Heart left ventricle (tissue), 16 donors: ENCODE measurements at regions not wholly inside any gene's neighbourhood (a gene's known extent, or its start where the extent isn't known, plus 50 kb on each side); places are given as distances from the start of the nearest gene placed in this dataset.

Experiments used
- ATAC-seq, 4 donors: fragments of 200-7000 bp; cut with Tn5 transposase; one replicate each; pipeline ENCODE4 v1.9.1; 2020 to 2022; ENCODE audit warnings: moderate library complexity in 4 of 4, mild to moderate bottlenecking in 3 of 4, moderate number of reproducible peaks in 1 of 4
- DNase-seq, 5 donors: peaks; one replicate each; pipeline ENCODE4 v3.0.0-alpha.2; 2020
- H3K27ac ChIP-seq, 12 donors: fragments of 200-600 bp; sonication (generic) in 4 of 12; one replicate each; pipeline versions ENCODE4 v1.5.0 to v1.8.0; 2016 to 2022; ENCODE audit warnings: mild to moderate bottlenecking in 2 of 12
- H3K27me3 ChIP-seq, 9 donors: fragments of 200-600 bp; sonication (generic) in 2 of 9; one replicate each; pipeline versions ENCODE4 v1.5.1 to v1.8.0; 2016 to 2022; ENCODE audit warnings: mild to moderate bottlenecking in 3 of 9
- H3K36me3 ChIP-seq, 9 donors: fragments of 200-600 bp; sonication (generic) in 2 of 9; one replicate each; pipeline versions ENCODE4 v1.5.0 to v1.8.0; 2018 to 2022; ENCODE audit warnings: mild to moderate bottlenecking in 2 of 9
- H3K4me1 ChIP-seq, 12 donors: fragments of 200-600 bp; sonication (generic) in 4 of 12; one replicate each; pipeline versions ENCODE4 v1.5.0 to v1.8.0; 2016 to 2022; ENCODE audit warnings: mild to moderate bottlenecking in 3 of 12
- H3K4me3 ChIP-seq, 12 donors: fragments of 200-600 bp; sonication (generic) in 4 of 12; one replicate each; pipeline versions ENCODE4 v1.5.0 to v1.8.0; 2017 to 2022; ENCODE audit warnings: mild to moderate bottlenecking in 9 of 12, moderate library complexity in 4 of 12
- H3K9me3 ChIP-seq, 12 donors: fragments of 200-600 bp; sonication (generic) in 4 of 12; one replicate each; pipeline versions ENCODE4 v1.5.0 to v1.8.0; 2016 to 2022; ENCODE audit warnings: mild to moderate bottlenecking in 1 of 12
- POLR2A ChIP-seq, 2 donors: fragments of 450-650 bp; IDR thresholded peaks; one replicate each; pipeline ENCODE4 v1.6.1; 2017; ENCODE audit warnings: antibody characterized with exemption in 2 of 2, mild to moderate bottlenecking in 2 of 2, moderate library complexity in 2 of 2
- WGBS, 4 donors: extraction: QIAGEN DNeasy Blood & Tissue Kit in 2 of 4; methylation state at CpG; one replicate each; pipeline versions ENCODE4 v1.1.5 to v1.1.7; 2013 to 2018; 5-methylcytosine and 5-hydroxymethylcytosine counted together
- intact Hi-C, 10 donors: fragments of 100-400 bp; cut with DNase I; formaldehyde crosslinking; loops; one replicate each; pipeline versions ENCODE4 v1.11.1 to v1.14.2; 2022
- TF ChIP-seq, protein P1 (sequence below), 12 donors: fragments of 200-600 bp; sonication (generic) in 4 of 12; IDR thresholded peaks; one replicate each; pipeline versions ENCODE4 v1.5.0 to v1.8.0; 2018 to 2022; ENCODE audit warnings: antibody characterized with exemption in 12 of 12, mild to moderate bottlenecking in 5 of 12
- donor health status: ischemic (EF 13 %, LVEDD 7.1; RV severe dilation, severe dysfunction).
- donor health status: healthy with polysubstance abuse.
- donor health status: DM: no; HTN: yes; CAD: no.
- donor health status: DM: no; HTN: no; CAD: no.
- donor health status: ischemic (EF 25% LVEDD 6.9; RV normal size, moderate dysfunction).
- donor health status: ischemic (EF 25% LVEDD 5.7; RV mildly dilated, moderate dysfunction).
- donor health status: healthy.
- donor health status: DM: yes; HTN: yes; CAD: no.
- donor health status: ischemic (EF 35%, LVEDD 5.7; RV mildly dilated, moderate dysfunction).
- donor health status: nonischemic (EF 11% LVEDD 7.7; RV severe dilation, severe dysfunction).
- donor health status: DM: yes; HTN: yes; CAD: no.
- donor health status: PGD.
- donor health status: ischemic (EF 29% LVEDD 5.4; RV normal size, mild dysfunction).
- donor health status: nonischemic (EF 23%, LVEDD 6.1; RV moderate dilation, normal function).

DNA sequence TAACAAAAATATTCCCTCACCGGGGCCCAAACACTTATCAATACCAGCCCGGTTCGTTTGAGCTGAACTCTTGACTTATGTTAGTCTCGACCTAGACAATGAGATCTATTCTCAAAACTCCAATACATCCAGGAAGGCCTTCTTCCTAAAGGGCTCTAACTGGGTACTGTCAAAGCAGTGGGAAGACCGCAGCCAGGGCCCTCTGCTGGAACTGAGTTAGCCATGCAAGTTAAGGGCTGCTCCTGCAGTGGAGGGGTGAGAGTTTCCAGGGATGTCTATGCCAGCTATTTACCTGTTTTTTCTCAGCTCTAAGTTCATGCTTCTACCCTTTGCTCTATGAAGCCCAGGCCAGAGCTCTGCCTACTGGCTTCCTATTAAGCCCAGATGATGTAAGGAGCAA lies 348.8 kb downstream of the GXYLT1 start:
- Histone ChIP-seq H3K36me3 (no peaks in the 10 kb centered on the region), H3K9me3 (peaks cover 0 to 20% (median 3%) of the 10 kb centered on the region in 12 donors), H3K27ac (no peak overlapping the region), H3K27me3 (no peaks in the 10 kb centered on the region), H3K4me1 (no peaks in the 10 kb centered on the region), H3K4me3 (no peak overlapping the region)
- intact Hi-C loops: no loop called here
- ATAC-seq (no peak), DNase-seq (no peak)
- WGBS, 4 donors: 70 to 89% (median 83%) methylated on average over 5 of the region's 5 CpGs
- TF ChIP-seq POLR2A (IDR thresholded peaks at IDR 0.05): no peak
- TF ChIP-seq, protein P1, sequence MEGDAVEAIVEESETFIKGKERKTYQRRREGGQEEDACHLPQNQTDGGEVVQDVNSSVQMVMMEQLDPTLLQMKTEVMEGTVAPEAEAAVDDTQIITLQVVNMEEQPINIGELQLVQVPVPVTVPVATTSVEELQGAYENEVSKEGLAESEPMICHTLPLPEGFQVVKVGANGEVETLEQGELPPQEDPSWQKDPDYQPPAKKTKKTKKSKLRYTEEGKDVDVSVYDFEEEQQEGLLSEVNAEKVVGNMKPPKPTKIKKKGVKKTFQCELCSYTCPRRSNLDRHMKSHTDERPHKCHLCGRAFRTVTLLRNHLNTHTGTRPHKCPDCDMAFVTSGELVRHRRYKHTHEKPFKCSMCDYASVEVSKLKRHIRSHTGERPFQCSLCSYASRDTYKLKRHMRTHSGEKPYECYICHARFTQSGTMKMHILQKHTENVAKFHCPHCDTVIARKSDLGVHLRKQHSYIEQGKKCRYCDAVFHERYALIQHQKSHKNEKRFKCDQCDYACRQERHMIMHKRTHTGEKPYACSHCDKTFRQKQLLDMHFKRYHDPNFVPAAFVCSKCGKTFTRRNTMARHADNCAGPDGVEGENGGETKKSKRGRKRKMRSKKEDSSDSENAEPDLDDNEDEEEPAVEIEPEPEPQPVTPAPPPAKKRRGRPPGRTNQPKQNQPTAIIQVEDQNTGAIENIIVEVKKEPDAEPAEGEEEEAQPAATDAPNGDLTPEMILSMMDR (IDR thresholded peaks at IDR 0.05): no peak

DNA sequence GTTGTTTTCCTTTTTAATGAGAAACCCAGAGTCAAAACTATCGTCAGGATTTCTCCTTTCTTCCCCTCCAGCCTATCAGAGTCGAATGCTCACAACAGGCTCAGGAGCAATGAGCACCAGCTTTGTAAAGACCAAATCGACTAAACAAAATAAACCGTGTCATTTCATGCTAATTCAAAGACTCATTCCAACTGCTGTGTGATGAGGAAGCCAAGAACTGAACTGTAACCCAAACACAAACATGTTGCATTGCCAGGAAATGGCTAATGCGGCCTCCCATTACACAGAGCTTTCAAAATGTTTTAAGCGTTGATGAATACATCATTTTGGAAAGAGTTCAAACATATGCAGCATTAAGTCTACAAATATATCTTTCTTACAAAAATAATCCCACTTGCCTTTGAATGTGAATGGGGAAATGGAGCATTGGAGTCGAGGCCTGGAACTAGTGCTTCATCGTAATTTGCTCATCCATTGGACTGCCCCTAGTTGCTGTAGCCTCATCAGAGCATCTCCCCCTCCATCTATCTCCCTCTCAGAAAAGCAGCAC lies 349.5 kb downstream of the GXYLT1 start:
- no peaks in the 10 kb centered on the region for H3K4me1 ChIP-seq
- H3K27ac ChIP-seq: no peak overlapping the region
- no peak overlapping the region for H3K4me3 ChIP-seq
- peaks cover 0 to 27% (median 6%) of the 10 kb centered on the region in 12 donors for H3K9me3 ChIP-seq
- no peaks in the 10 kb centered on the region for H3K27me3 ChIP-seq
- H3K36me3 ChIP-seq: no peaks in the 10 kb centered on the region
- 45 to 49% (median 48%) methylated on average over 8 of the region's 8 CpGs for WGBS, 4 donors
- ATAC-seq: peak in 1 of 4 donors; percentile 31
- TF ChIP-seq POLR2A (IDR thresholded peaks at IDR 0.05): no peak
- TF ChIP-seq, protein P1 (IDR thresholded peaks at IDR 0.05): no peak
- intact Hi-C loops: no loop called here
- no peak for DNase-seq

DNA sequence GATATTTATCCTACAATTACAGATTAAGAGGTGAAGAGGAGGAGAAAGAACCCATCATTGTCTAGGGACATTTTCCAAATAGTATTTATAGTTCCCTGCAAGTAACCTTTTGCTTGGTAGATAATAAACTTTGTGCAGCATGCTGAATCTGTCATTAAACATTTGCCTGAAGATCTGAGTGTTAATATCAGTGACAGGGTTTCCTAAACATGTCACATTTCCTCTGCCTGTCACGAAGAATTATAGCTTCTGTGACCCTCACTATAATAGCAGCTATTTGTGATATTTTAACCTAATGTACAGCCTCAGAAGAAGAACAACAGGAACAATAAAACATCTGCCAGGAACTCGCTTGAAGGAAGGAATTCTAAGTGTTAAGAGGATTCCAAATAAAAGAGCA lies 350.3 kb downstream of the GXYLT1 start:
- H3K36me3 ChIP-seq: no peaks in the 10 kb centered on the region
- H3K9me3 ChIP-seq: peaks cover 0 to 27% (median 6%) of the 10 kb centered on the region in 12 donors
- 41 to 46% (median 43%) methylated on average over 2 of the region's 2 CpGs for whole genome bisulfite sequencing, 4 donors
- H3K4me1 ChIP-seq: no peaks in the 10 kb centered on the region
- ATAC-seq (no peak), DNase-seq (no peak)
- no peak overlapping the region for H3K27ac ChIP-seq
- TF ChIP-seq, protein P1 (IDR thresholded peaks at IDR 0.05): no peak
- TF ChIP-seq POLR2A (IDR thresholded peaks at IDR 0.05): no peak
- intact Hi-C loops: no loop called here
- H3K27me3 ChIP-seq: no peaks in the 10 kb centered on the region
- no peak overlapping the region for H3K4me3 ChIP-seq

DNA sequence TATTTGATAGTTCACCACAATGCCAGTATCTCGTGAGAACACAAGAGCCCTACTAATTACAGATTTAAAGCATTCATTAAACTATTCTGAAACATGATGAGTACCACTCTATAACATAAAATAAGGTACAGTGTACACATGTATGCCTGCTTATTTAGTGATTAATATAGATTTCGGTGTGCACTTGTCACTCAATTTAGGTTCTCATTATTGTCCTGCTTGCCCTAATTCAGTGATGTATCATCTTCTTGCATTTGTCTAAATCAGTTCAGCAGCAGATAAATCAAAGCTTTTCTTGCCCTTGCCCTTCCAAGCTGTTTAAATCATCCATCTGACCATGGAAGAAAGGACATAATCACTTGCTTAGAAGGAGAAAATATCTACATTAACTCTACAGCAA lies 359.7 kb downstream of the GXYLT1 start:
- H3K9me3 ChIP-seq: no peaks in the 10 kb centered on the region
- TF ChIP-seq, protein P1 (IDR thresholded peaks at IDR 0.05): no peak
- no peak for TF ChIP-seq POLR2A (IDR thresholded peaks at IDR 0.05)
- no peaks in the 10 kb centered on the region for H3K27me3 ChIP-seq
- H3K4me1 ChIP-seq: no peaks in the 10 kb centered on the region
- no peaks in the 10 kb centered on the region for H3K36me3 ChIP-seq
- 86 to 89% (median 88%) methylated on average over 2 of the region's 2 CpGs for WGBS, 4 donors
- intact Hi-C loops: no loop called here
- H3K27ac ChIP-seq: no peak overlapping the region
- DNase-seq (no peak), ATAC-seq (no peak)
- no peak overlapping the region for H3K4me3 ChIP-seq
